HG03575 (cell line): ENCODE measurements at regions not wholly inside any gene's neighbourhood (a gene's known extent, or its start where the extent isn't known, plus 50 kb on each side); places are given as distances from the start of the nearest gene placed in this dataset.
"Not testable (repeated sequence)": the region's sequence is repeated elsewhere in the genome, so short reads cannot be mapped to it uniquely, and the experiment has no call there.

Source experiments
- ATAC-seq: cut with Tn5 transposase; IDR thresholded peaks from one replicate; pipeline ENCODE4 v1.9.1; 2021; ENCODE audit not compliant: unreplicated experiment, insufficient number of reproducible peaks, low FRiP score; ENCODE audit errors: extremely low read depth

GRCh38 chr16:17744921-17745572 is 274.3 kb upstream of the XYLT1 start:
- ATAC-seq, result no peak

GRCh38 chr16:17743578-17743977 is 272.8 kb upstream of the XYLT1 start:
- ATAC-seq, result no peak

GRCh38 chr16:17743158-17743557 is 272.4 kb upstream of the XYLT1 start:
- no peak for ATAC-seq

- ATAC-seq, result not testable (repeated sequence)
Observed at GRCh38 chr16:17735099-17735498, 264.3 kb upstream of the XYLT1 start.

GRCh38 chr16:17729820-17730219 is 259.1 kb upstream of the XYLT1 start:
- no peak for ATAC-seq

GRCh38 chr16:17728196-17728595 is 257.4 kb upstream of the XYLT1 start:
- no peak for ATAC-seq

- ATAC-seq, result no peak
Observed at GRCh38 chr16:17724242-17724898, 253.6 kb upstream of the XYLT1 start.

- ATAC-seq, result no peak
Observed at GRCh38 chr16:17723531-17724134, 252.9 kb upstream of the XYLT1 start.

- no peak for ATAC-seq
Observed at GRCh38 chr16:17718495-17718894, 247.7 kb upstream of the XYLT1 start.

- ATAC-seq, result no peak
Observed at GRCh38 chr16:17705847-17706246, 235.1 kb upstream of the XYLT1 start.

- ATAC-seq, result no peak
Observed at GRCh38 chr16:17696616-17697015, 225.9 kb upstream of the XYLT1 start.

- ATAC-seq, result no peak
Observed at GRCh38 chr16:17692484-17692883, 221.7 kb upstream of the XYLT1 start.

GRCh38 chr16:17691899-17692176 is 221.1 kb upstream of the XYLT1 start:
- no peak for ATAC-seq

GRCh38 chr16:17691106-17691898 is 220.5 kb upstream of the XYLT1 start:
- no peak for ATAC-seq

GRCh38 chr16:17685447-17685846 is 214.7 kb upstream of the XYLT1 start:
- no peak for ATAC-seq

- ATAC-seq, result no peak
Observed at GRCh38 chr16:17683281-17683680, 212.5 kb upstream of the XYLT1 start.

GRCh38 chr16:17676171-17676570 is 205.4 kb upstream of the XYLT1 start:
- no peak for ATAC-seq

GRCh38 chr16:17668386-17668785 is 197.6 kb upstream of the XYLT1 start:
- no peak for ATAC-seq

GRCh38 chr16:17666293-17666692 is 195.5 kb upstream of the XYLT1 start:
- no peak for ATAC-seq

- ATAC-seq, result no peak
Observed at GRCh38 chr16:17658881-17659280, 188.1 kb upstream of the XYLT1 start.
